Small intestine (tissue), 7 donors: ENCODE measurements at regions not wholly inside any gene's neighbourhood (a gene's known extent, or its start where the extent isn't known, plus 50 kb on each side); places are given as distances from the start of the nearest gene placed in this dataset.

Experiments
- DNase-seq, 2 donors: peaks; one replicate each; pipeline versions ENCODE4 v3.0.0 to v3.0.0-alpha.2; 2013
- FAIRE-seq: peaks from 2 replicates; lab custom pipeline; 2012; peaks lifted over from hg19 to GRCh38; lab: Jason Lieb, UNC
- H3K27ac ChIP-seq, 3 donors: one replicate each; pipeline ENCODE4 v1.5.1; 2013; ENCODE audit warnings: low read length in 2 of 3, mild to moderate bottlenecking in 2 of 3, control low read depth in 1 of 3, inconsistent platforms in 1 of 3, low read depth in 1 of 3, moderate library complexity in 1 of 3
- H3K27me3 ChIP-seq, 3 donors: one replicate each; pipeline ENCODE4 v1.6.1; 2013; ENCODE audit warnings: low read length in 3 of 3, inconsistent platforms in 1 of 3; ENCODE audit not compliant: control insufficient read depth in 3 of 3, insufficient read depth in 3 of 3
- H3K36me3 ChIP-seq, 3 donors: one replicate each; pipeline ENCODE4 v1.6.1; 2013; ENCODE audit warnings: low read length in 3 of 3, inconsistent platforms in 1 of 3, low read depth in 1 of 3, mild to moderate bottlenecking in 1 of 3, moderate library complexity in 1 of 3; ENCODE audit not compliant: control insufficient read depth in 3 of 3, insufficient read depth in 2 of 3
- H3K4me1 ChIP-seq, 3 donors: one replicate each; pipeline ENCODE4 v1.6.1; 2013; ENCODE audit warnings: low read length in 2 of 3, inconsistent platforms in 1 of 3, low read depth in 1 of 3, mild to moderate bottlenecking in 1 of 3, moderate library complexity in 1 of 3; ENCODE audit not compliant: control insufficient read depth in 3 of 3, insufficient read depth in 2 of 3
- H3K4me3 ChIP-seq, 3 donors: one replicate each; pipeline ENCODE4 v1.5.1; 2013; ENCODE audit warnings: low read length in 3 of 3, control low read depth in 1 of 3, inconsistent platforms in 1 of 3, low read depth in 1 of 3, mild to moderate bottlenecking in 1 of 3, moderate library complexity in 1 of 3
- H3K9me3 ChIP-seq, 2 donors: one replicate each; pipeline ENCODE4 v1.6.1; 2013; ENCODE audit warnings: low read depth in 1 of 2, low read length in 1 of 2; ENCODE audit not compliant: control insufficient read depth in 2 of 2, insufficient read depth in 1 of 2
- WGBS, 3 donors: extraction: QIAGEN DNeasy Blood & Tissue Kit; methylation state at CpG; one replicate each; pipeline ENCODE4 v1.1.7; 2013; 5-methylcytosine and 5-hydroxymethylcytosine counted together
- donor health status: healthy with polysubstance abuse.
- donor health status: control.
- donor health status: control.
- donor health status: Bipolar disorder and iron deficiency.
- donor health status: healthy.

GRCh38 chr2:129587426-129588064, 391.9 kb upstream of the RAB6C start:
- Histone ChIP-seq H3K27me3 (peaks cover 0 to 5% (median 0%) of the 10 kb centered on the region in 3 donors), H3K9me3 (peaks cover 0 to 5% of the 10 kb centered on the region in 2 donors), H3K4me3 (no peak overlapping the region), H3K27ac (no peak overlapping the region), H3K4me1 (no peaks in the 10 kb centered on the region), H3K36me3 (no peaks in the 10 kb centered on the region)
- FAIRE-seq (no peak), DNase-seq (peak in 1 of 2 donors; percentile 32)
- 63 to 81% (median 75%) methylated on average over 51 of the region's 51 CpGs for WGBS, 3 donors

GRCh38 chr2:129604560-129604959, 374.9 kb upstream of the RAB6C start:
- Histone ChIP-seq H3K4me3 (no peak overlapping the region), H3K27ac (no peak overlapping the region), H3K9me3 (peaks cover 0 to 3% of the 10 kb centered on the region in 2 donors), H3K27me3 (no peaks in the 10 kb centered on the region), H3K36me3 (no peaks in the 10 kb centered on the region), H3K4me1 (no peaks in the 10 kb centered on the region)
- WGBS, 3 donors = 70 to 73% (median 70%) methylated on average over 5 of the region's 5 CpGs
- DNase-seq (no peak), FAIRE-seq (no peak)

- Histone ChIP-seq H3K36me3 (no peaks in the 10 kb centered on the region), H3K27me3 (no peaks in the 10 kb centered on the region), H3K27ac (no peak overlapping the region), H3K4me3 (no peak overlapping the region), H3K9me3 (peaks cover 0 to 3% of the 10 kb centered on the region in 2 donors), H3K4me1 (no peaks in the 10 kb centered on the region)
- DNase-seq (no peak), FAIRE-seq (no peak)
- 62 to 74% (median 70%) methylated on average over 6 of the region's 6 CpGs for whole genome bisulfite sequencing, 3 donors
These were observed 373.8 kb upstream of the RAB6C start for GRCh38 chr2:129605646-129606045.

- FAIRE-seq (no peak), DNase-seq (no peak)
- Histone ChIP-seq H3K36me3 (no peaks in the 10 kb centered on the region), H3K4me3 (no peak overlapping the region), H3K4me1 (no peaks in the 10 kb centered on the region), H3K27me3 (no peaks in the 10 kb centered on the region), H3K27ac (no peak overlapping the region), H3K9me3 (peaks cover 0 to 3% of the 10 kb centered on the region in 2 donors)
- 70 to 79% (median 75%) methylated on average over 12 of the region's 12 CpGs for WGBS, 3 donors
These were observed 372.8 kb upstream of the RAB6C start for GRCh38 chr2:129606496-129607270.

- Histone ChIP-seq H3K4me3 (no peak overlapping the region), H3K4me1 (no peaks in the 10 kb centered on the region), H3K9me3 (peaks cover 0 to 3% of the 10 kb centered on the region in 2 donors), H3K27me3 (no peaks in the 10 kb centered on the region), H3K36me3 (no peaks in the 10 kb centered on the region), H3K27ac (no peak overlapping the region)
- FAIRE-seq (no peak), DNase-seq (no peak)
- WGBS, 3 donors = 89 to 92% (median 92%) methylated on average over 3 of the region's 3 CpGs
These were observed 370.2 kb upstream of the RAB6C start for GRCh38 chr2:129609224-129609623.

- Histone ChIP-seq H3K27me3 (no peaks in the 10 kb centered on the region), H3K9me3 (peaks cover 0 to 3% of the 10 kb centered on the region in 2 donors), H3K4me3 (no peak overlapping the region), H3K4me1 (no peaks in the 10 kb centered on the region), H3K36me3 (no peaks in the 10 kb centered on the region), H3K27ac (no peak overlapping the region)
- no peak for FAIRE-seq
- DNase-seq = no peak
- 87 to 90% (median 88%) methylated on average over 6 of the region's 6 CpGs for whole genome bisulfite sequencing, 3 donors
These were observed 368.7 kb upstream of the RAB6C start for GRCh38 chr2:129610766-129611165.

GRCh38 chr2:129611471-129611870, 368.0 kb upstream of the RAB6C start:
- no peaks in the 10 kb centered on the region for H3K36me3 ChIP-seq
- no peak for DNase-seq
- no peak for FAIRE-seq
- H3K4me3 ChIP-seq = no peak overlapping the region
- H3K4me1 ChIP-seq = no peaks in the 10 kb centered on the region
- H3K27me3 ChIP-seq = no peaks in the 10 kb centered on the region
- 88 to 93% (median 89%) methylated on average over 6 of the region's 6 CpGs for WGBS, 3 donors
- peaks cover 0 to 3% of the 10 kb centered on the region in 2 donors for H3K9me3 ChIP-seq
- no peak overlapping the region for H3K27ac ChIP-seq

GRCh38 chr2:129619471-129619870, 360.0 kb upstream of the RAB6C start:
- WGBS, 3 donors = 12 to 22% (median 15%) methylated on average over 5 of the region's 5 CpGs
- H3K27ac ChIP-seq = no peak overlapping the region
- no peaks in the 10 kb centered on the region for H3K27me3 ChIP-seq
- no peak overlapping the region for H3K4me3 ChIP-seq
- no peak for FAIRE-seq
- no peaks in the 10 kb centered on the region for H3K36me3 ChIP-seq
- DNase-seq = peak in 1 of 2 donors; percentile 8
- no peaks in the 10 kb centered on the region for H3K4me1 ChIP-seq
- no peaks in the 10 kb centered on the region for H3K9me3 ChIP-seq
